Common myeloid progenitor, CD34-positive (primary cell): ENCODE measurements at regions not wholly inside any gene's neighbourhood (a gene's known extent, or its start where the extent isn't known, plus 50 kb on each side); places are given as distances from the start of the nearest gene placed in this dataset.

ENCODE experiments used
- CTCF ChIA-PET: fragments of 350-600 bp; sonication (Branson Sonifier 250); formaldehyde crosslinking; loops from one replicate; lab custom pipeline; 2021; ENCODE audit warnings: antibody characterized with exemption; lab: Charles Lee
- POLR2A ChIA-PET: fragments of 350-600 bp; sonication (Branson Sonifier 250); formaldehyde crosslinking; loops from one replicate; lab custom pipeline; 2021; ENCODE audit warnings: antibody characterized with exemption; lab: Charles Lee
- DNase-seq, 3 donors: peaks; one replicate each; pipeline versions ENCODE4 v3.0.0 to v3.0.0-alpha.2; 2013
- H3K27ac ChIP-seq, 2 experiments: 1 replicate in 1 of 2; 2 replicates in 1 of 2; pipeline ENCODE4 v1.7.0; 2013; ENCODE audit warnings: inconsistent platforms in 2 of 2, low read length in 2 of 2, mild to moderate bottlenecking in 2 of 2, low read depth in 1 of 2, moderate library complexity in 1 of 2; ENCODE audit not compliant: severe bottlenecking in 2 of 2, insufficient read depth in 1 of 2, poor library complexity in 1 of 2
- H3K27me3 ChIP-seq, 5 experiments: replicated peaks in 2 of 5; 1 replicate in 3 of 5; 2 replicates in 2 of 5; pipeline versions ENCODE4 v1.6.1 to v1.7.0; 2013; ENCODE audit warnings: low read length in 4 of 5, mild to moderate bottlenecking in 2 of 5, moderate library complexity in 2 of 5, inconsistent platforms in 1 of 5; ENCODE audit not compliant: insufficient read depth in 5 of 5, control insufficient read depth in 4 of 5
- H3K36me3 ChIP-seq, 4 experiments: 1 replicate in 2 of 4; 2 replicates in 2 of 4; pipeline versions ENCODE4 v1.6.1 to v1.7.0; 2013; ENCODE audit warnings: low read length in 3 of 4, control low read depth in 1 of 4, mild to moderate bottlenecking in 1 of 4; ENCODE audit not compliant: control insufficient read depth in 4 of 4, insufficient read depth in 4 of 4
- H3K4me1 ChIP-seq, 4 experiments: 1 replicate in 3 of 4; 2 replicates in 1 of 4; pipeline versions ENCODE4 v1.6.1 to v1.7.1; 2013; ENCODE audit warnings: low read length in 3 of 4, mild to moderate bottlenecking in 3 of 4, control low read depth in 1 of 4, inconsistent platforms in 1 of 4, moderate library complexity in 1 of 4; ENCODE audit not compliant: control insufficient read depth in 4 of 4, insufficient read depth in 4 of 4; ENCODE audit errors: control extremely low read depth in 1 of 4
- H3K4me3 ChIP-seq, 7 experiments: 1 replicate in 4 of 7; 2 replicates in 3 of 7; pipeline versions ENCODE4 v1.5.1 to v1.7.0; 2013; ENCODE audit warnings: mild to moderate bottlenecking in 7 of 7, low read length in 6 of 7, moderate library complexity in 6 of 7, inconsistent platforms in 2 of 7, low read depth in 2 of 7, control low read depth in 1 of 7; ENCODE audit not compliant: insufficient read depth in 4 of 7, control insufficient read depth in 1 of 7; ENCODE audit errors: extremely low read depth in 1 of 7
- H3K9me3 ChIP-seq, 5 experiments: 1 replicate in 4 of 5; 2 replicates in 1 of 5; pipeline versions ENCODE4 v1.6.1 to v1.7.1; 2013; ENCODE audit warnings: low read length in 4 of 5, mild to moderate bottlenecking in 2 of 5, inconsistent platforms in 1 of 5, low read depth in 1 of 5, moderate library complexity in 1 of 5; ENCODE audit not compliant: control insufficient read depth in 4 of 5, insufficient read depth in 2 of 5; ENCODE audit errors: control extremely low read depth in 1 of 5
- WGBS: methylation state at CpG from one replicate; pipeline ENCODE4 v1.1.5; 2013; ENCODE audit not compliant: insufficient coverage; 5-methylcytosine and 5-hydroxymethylcytosine counted together

GRCh38 chr7:25678215-25678614 lies 449.9 kb upstream of the NPVF start:
- POLR2A ChIA-PET: no interaction called here
- CTCF ChIA-PET: no interaction called here
- WGBS: 100% methylated on average over 1 of the region's 1 CpG

GRCh38 chr7:25680636-25681035 lies 452.4 kb upstream of the NPVF start:
- Histone ChIP-seq H3K4me3 (no peak overlapping the region), H3K36me3 (no peaks in the 10 kb centered on the region), H3K27ac (no peak overlapping the region), H3K4me1 (no peaks in the 10 kb centered on the region), H3K27me3 (no peaks in the 10 kb centered on the region), H3K9me3 (peaks cover 0 to 2% (median 0%) of the 10 kb centered on the region in 5 experiments)
- ChIA-PET POLR2A (no interaction called here), CTCF (interaction anchor here (1.3 kb wide), 1 partner anchor 9 kb away, joined by 4 read pairs; no protein-coding TSS in a partner anchor)
- DNase-seq: no peak

More at GRCh38 chr7:25678215-25678614, 449.9 kb upstream of the NPVF start:
- DNase-seq: no peak
- Histone ChIP-seq H3K9me3 (peaks cover 0 to 2% (median 0%) of the 10 kb centered on the region in 5 experiments), H3K4me3 (no peak overlapping the region), H3K27ac (no peak overlapping the region), H3K4me1 (no peaks in the 10 kb centered on the region), H3K36me3 (no peaks in the 10 kb centered on the region), H3K27me3 (no peaks in the 10 kb centered on the region)

- POLR2A ChIA-PET: no interaction called here
- peaks cover 0 to 2% (median 0%) of the 10 kb centered on the region in 5 experiments for H3K9me3 ChIP-seq
- no peak for DNase-seq
- no peaks in the 10 kb centered on the region for H3K27me3 ChIP-seq
- no peak overlapping the region for H3K4me3 ChIP-seq
- no peak overlapping the region for H3K27ac ChIP-seq
- CTCF ChIA-PET: no interaction called here
- H3K4me1 ChIP-seq: no peaks in the 10 kb centered on the region
- no peaks in the 10 kb centered on the region for H3K36me3 ChIP-seq
- 86% methylated on average over 3 of the region's 4 CpGs for WGBS
These were observed 456.1 kb upstream of the NPVF start for GRCh38 chr7:25684360-25684759.

GRCh38 chr7:25686493-25686892 lies 458.2 kb upstream of the NPVF start:
- ChIA-PET CTCF (no interaction called here), POLR2A (interaction anchor here (0.6 kb wide), 1 partner anchor 9 kb away, joined by 3 read pairs; no protein-coding TSS in a partner anchor)
- Histone ChIP-seq H3K36me3 (no peaks in the 10 kb centered on the region), H3K9me3 (no peaks in the 10 kb centered on the region), H3K4me1 (no peaks in the 10 kb centered on the region), H3K27me3 (no peaks in the 10 kb centered on the region), H3K4me3 (no peak overlapping the region), H3K27ac (no peak overlapping the region)
- no peak for DNase-seq
- 85% methylated on average over 4 of the region's 4 CpGs for WGBS

- Histone ChIP-seq H3K9me3 (peaks cover 0 to 3% (median 0%) of the 10 kb centered on the region in 5 experiments), H3K27me3 (no peaks in the 10 kb centered on the region), H3K4me1 (no peaks in the 10 kb centered on the region), H3K27ac (no peak overlapping the region), H3K4me3 (no peak overlapping the region), H3K36me3 (no peaks in the 10 kb centered on the region)
- no peak for DNase-seq
- ChIA-PET POLR2A (no interaction called here), CTCF (no interaction called here)
- WGBS: 100% methylated on average over 1 of the region's 2 CpGs
These were observed 457.8 kb upstream of the NFE2L3 start for GRCh38 chr7:25694211-25694610.

GRCh38 chr7:25694699-25695098 lies 457.3 kb upstream of the NFE2L3 start:
- Histone ChIP-seq H3K36me3 (no peaks in the 10 kb centered on the region), H3K9me3 (peaks cover 0 to 3% (median 0%) of the 10 kb centered on the region in 5 experiments), H3K27ac (no peak overlapping the region), H3K27me3 (no peaks in the 10 kb centered on the region), H3K4me1 (no peaks in the 10 kb centered on the region), H3K4me3 (no peak overlapping the region)
- DNase-seq: no peak
- POLR2A ChIA-PET: no interaction called here
- WGBS: 80% methylated on average over 2 of the region's 4 CpGs
- CTCF ChIA-PET: no interaction called here

GRCh38 chr7:25696571-25696970 lies 455.4 kb upstream of the NFE2L3 start:
- Histone ChIP-seq H3K4me3 (no peak overlapping the region), H3K27me3 (no peaks in the 10 kb centered on the region), H3K36me3 (no peaks in the 10 kb centered on the region), H3K4me1 (no peaks in the 10 kb centered on the region), H3K27ac (no peak overlapping the region), H3K9me3 (peaks cover 0 to 3% (median 0%) of the 10 kb centered on the region in 5 experiments)
- ChIA-PET CTCF (no interaction called here), POLR2A (no interaction called here)
- no CpG with 5 or more reads among the region's 2 CpGs for WGBS
- DNase-seq: no peak
